Panc1 (cell line): ENCODE measurements at regions not wholly inside any gene's neighbourhood (a gene's known extent, or its start where the extent isn't known, plus 50 kb on each side); places are given as distances from the start of the nearest gene placed in this dataset.

ENCODE experiments used
- ATAC-seq: fragments of 200-7000 bp; cut with Tn5 transposase; 2 replicates; pipeline ENCODE4 v1.9.1; 2020; ENCODE audit warnings: mild to moderate bottlenecking, moderate library complexity
- BruUV-seq: library from RNA; stranded (reverse); fragments of 400-500 nt; replicated peaks from 2 replicates; lab custom pipeline; 2021; lab: Mats Ljungman, UMichigan
- CTCF ChIA-PET: fragments of 300-600 bp; sonication (Branson Sonifier 250); formaldehyde crosslinking; loops from one replicate; lab custom pipeline; 2022; ENCODE audit warnings: antibody characterized with exemption; lab: Charles Lee
- POLR2A ChIA-PET: fragments of 300-600 bp; sonication (Branson Sonifier 250); formaldehyde crosslinking; loops from one replicate; lab custom pipeline; 2022; ENCODE audit warnings: antibody characterized with exemption; lab: Charles Lee
- DNase-seq: peaks from one replicate; pipeline ENCODE4 v3.0.0-alpha.2; 2010; ENCODE audit warnings: low read depth, low spot score
- H3K27ac ChIP-seq: 2 replicates; pipeline ENCODE4 v1.5.1; 2011; ENCODE audit warnings: mild to moderate bottlenecking, low read length, inconsistent platforms
- H3K27me3 ChIP-seq: fragments of 200-500 bp; sonication (Bioruptor generic); 2 replicates; pipeline ENCODE4 v1.6.0; 2014; ENCODE audit warnings: low read length, inconsistent platforms; ENCODE audit not compliant: control insufficient read depth, insufficient read depth
- H3K36me3 ChIP-seq: fragments of 200-500 bp; sonication (Bioruptor generic); 2 replicates; pipeline ENCODE4 v1.5.1; 2014; ENCODE audit warnings: inconsistent platforms, mild to moderate bottlenecking, low read length, moderate library complexity; ENCODE audit not compliant: control insufficient read depth, insufficient read depth
- H3K4me1 ChIP-seq: 2 replicates; pipeline ENCODE4 v1.5.1; 2011; ENCODE audit warnings: inconsistent platforms, mild to moderate bottlenecking, low read length, moderate library complexity; ENCODE audit not compliant: control insufficient read depth, insufficient read depth
- H3K4me3 ChIP-seq, 2 experiments: 2 replicates each; pipeline ENCODE4 v1.5.1; 2011 to 2012; ENCODE audit warnings: low read depth in 2 of 2, low read length in 2 of 2, mild to moderate bottlenecking in 2 of 2, inconsistent platforms in 1 of 2, moderate library complexity in 1 of 2
- H3K9me3 ChIP-seq: fragments of 200-500 bp; sonication (Bioruptor generic); 2 replicates; pipeline ENCODE4 v1.5.1; 2014; ENCODE audit warnings: low read depth, mild to moderate bottlenecking, inconsistent platforms, low read length, moderate library complexity; ENCODE audit not compliant: control insufficient read depth, insufficient read depth
- CTCF ChIP-seq: fragments of 450-650 bp; IDR thresholded peaks from 2 replicates; pipeline ENCODE4 v1.5.1; 2017; ENCODE audit warnings: mild to moderate bottlenecking
- POLR2AphosphoS5 ChIP-seq: IDR thresholded peaks from 2 replicates; pipeline ENCODE4 v1.6.1; 2012; ENCODE audit warnings: mild to moderate bottlenecking, low read depth, low read length, moderate library complexity
- REST ChIP-seq, 2 experiments: IDR thresholded peaks; 2 replicates each; pipeline ENCODE4 v1.6.1; 2011 to 2012; ENCODE audit warnings: low read depth in 2 of 2, control low read depth in 1 of 2, low read length in 1 of 2, mild to moderate bottlenecking in 1 of 2, moderate library complexity in 1 of 2; ENCODE audit not compliant: insufficient read depth in 1 of 2
- SIN3A ChIP-seq: IDR thresholded peaks from 2 replicates; pipeline ENCODE4 v1.6.1; 2012; ENCODE audit warnings: low read depth, mild to moderate bottlenecking, low read length, moderate library complexity, borderline replicate concordance; ENCODE audit not compliant: insufficient read depth
- TCF7L2 ChIP-seq: IDR thresholded peaks from 2 replicates; pipeline ENCODE4 v1.6.1; 2011; ENCODE audit warnings: mild to moderate bottlenecking, low read depth, low read length, inconsistent platforms
- in situ Hi-C: cut with HindIII; loops from 2 replicates; pipeline ENCODE4 v1.10.0; 2016; ENCODE audit warnings: low sequenced_read_pairs, low pct_unique_long_range_greater_than_20kb
- intact Hi-C: fragments of 100-400 bp; cut with micrococcal nuclease; formaldehyde crosslinking; loops from one replicate; pipeline ENCODE4 v1.10.0; 2022; ENCODE audit not compliant: unreplicated experiment

DNA sequence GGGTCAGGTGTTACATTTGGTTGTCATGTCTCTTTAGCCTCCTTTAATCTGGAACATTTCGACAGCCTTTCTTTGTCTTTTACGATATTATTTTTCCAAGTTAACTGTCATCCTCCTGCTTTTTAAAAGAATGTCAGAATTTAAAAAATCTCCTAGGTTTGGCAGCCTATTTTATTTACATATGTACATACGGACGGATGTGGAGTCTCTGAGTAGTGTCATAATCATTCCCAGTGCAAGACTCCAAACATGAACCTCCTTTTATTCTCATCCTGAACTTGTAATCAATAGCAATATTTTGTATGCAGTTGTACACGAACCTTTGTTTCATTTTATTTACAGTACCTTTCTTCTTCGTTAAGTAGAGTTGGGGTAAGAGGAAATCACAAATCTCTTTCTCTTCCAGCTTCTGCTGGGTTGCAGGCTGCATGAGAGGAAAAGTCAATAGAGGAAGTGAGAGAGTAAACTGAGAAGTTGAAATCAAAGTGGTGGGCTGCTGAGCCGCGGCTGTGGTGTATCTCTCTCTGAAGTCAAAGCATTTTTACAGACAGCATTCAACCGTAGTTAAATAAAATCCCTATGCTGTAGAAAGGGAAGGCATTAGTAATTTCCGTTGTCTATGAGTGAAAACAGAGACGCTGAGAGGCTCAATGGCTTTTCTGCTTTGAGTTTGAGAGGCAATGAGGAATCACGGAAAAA is 53.9 kb upstream of the RPS6KA3 start:
- POLR2A ChIA-PET: no interaction called here
- H3K27ac ChIP-seq: no peak overlapping the region
- no peaks in the 10 kb centered on the region for H3K27me3 ChIP-seq
- H3K4me1 ChIP-seq: no peaks in the 10 kb centered on the region
- H3K4me3 ChIP-seq: no peak overlapping the region
- intact Hi-C loops (no loop called here), in situ Hi-C loops (no loop called here)
- ATAC-seq (no peak), DNase-seq (no peak)
- BruUV-seq: no TSS peak
- TF ChIP-seq TCF7L2 (no peak), REST (IDR thresholded peaks at IDR 0.05; ENCODE audit: insufficient read depth in 1 of 2, low read depth in 2 of 2, low read length in 1 of 2) (no peak), SIN3A (no peak), CTCF (no peak), POLR2AphosphoS5 (no peak)
- H3K36me3 ChIP-seq: no peaks in the 10 kb centered on the region
- H3K9me3 ChIP-seq: no peaks in the 10 kb centered on the region
- CTCF ChIA-PET: no interaction called here

GRCh38 chrX:20319054-20319453 is 52.3 kb upstream of the RPS6KA3 start:
- Histone ChIP-seq H3K4me3 (no peak overlapping the region), H3K36me3 (no peaks in the 10 kb centered on the region), H3K4me1 (no peaks in the 10 kb centered on the region), H3K27me3 (no peaks in the 10 kb centered on the region), H3K9me3 (no peaks in the 10 kb centered on the region), H3K27ac (no peak overlapping the region)
- POLR2A ChIA-PET: no interaction called here
- intact Hi-C loops: no loop called here
- TF ChIP-seq REST (IDR thresholded peaks at IDR 0.05; ENCODE audit: insufficient read depth in 1 of 2, low read depth in 2 of 2, low read length in 1 of 2) (no peak), POLR2AphosphoS5 (no peak), CTCF (no peak), TCF7L2 (no peak)
- CTCF ChIA-PET: no interaction called here
- in situ Hi-C loops: no loop called here
- BruUV-seq: no TSS peak
- ATAC-seq (no peak), DNase-seq (no peak)
